ENCODE measurements at regions not wholly inside any gene's neighbourhood (a gene's known extent, or its start where the extent isn't known, plus 50 kb on each side); places are given as distances from the start of the nearest gene placed in this dataset.

DNA sequence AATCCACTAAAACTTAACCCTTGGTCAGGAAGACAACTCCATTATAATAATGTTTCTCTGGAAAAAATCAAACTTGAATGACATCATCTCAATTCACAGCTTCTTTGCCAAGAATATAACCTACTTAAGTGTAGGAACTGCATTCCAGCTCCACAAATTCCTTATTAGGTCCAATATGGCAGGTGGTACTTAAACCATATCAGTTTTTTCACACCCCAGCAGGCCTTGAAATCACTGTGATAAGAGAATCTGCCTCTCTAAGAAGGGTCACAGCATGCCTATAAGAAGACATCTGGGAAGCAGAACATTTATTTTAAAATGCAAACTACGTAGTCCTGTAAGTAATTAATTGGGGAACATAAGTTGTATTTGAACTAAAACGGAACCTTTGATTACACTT lies 687.8 kb downstream of the DIAPH3 start:
- TF ChIP-seq, protein P1, sequence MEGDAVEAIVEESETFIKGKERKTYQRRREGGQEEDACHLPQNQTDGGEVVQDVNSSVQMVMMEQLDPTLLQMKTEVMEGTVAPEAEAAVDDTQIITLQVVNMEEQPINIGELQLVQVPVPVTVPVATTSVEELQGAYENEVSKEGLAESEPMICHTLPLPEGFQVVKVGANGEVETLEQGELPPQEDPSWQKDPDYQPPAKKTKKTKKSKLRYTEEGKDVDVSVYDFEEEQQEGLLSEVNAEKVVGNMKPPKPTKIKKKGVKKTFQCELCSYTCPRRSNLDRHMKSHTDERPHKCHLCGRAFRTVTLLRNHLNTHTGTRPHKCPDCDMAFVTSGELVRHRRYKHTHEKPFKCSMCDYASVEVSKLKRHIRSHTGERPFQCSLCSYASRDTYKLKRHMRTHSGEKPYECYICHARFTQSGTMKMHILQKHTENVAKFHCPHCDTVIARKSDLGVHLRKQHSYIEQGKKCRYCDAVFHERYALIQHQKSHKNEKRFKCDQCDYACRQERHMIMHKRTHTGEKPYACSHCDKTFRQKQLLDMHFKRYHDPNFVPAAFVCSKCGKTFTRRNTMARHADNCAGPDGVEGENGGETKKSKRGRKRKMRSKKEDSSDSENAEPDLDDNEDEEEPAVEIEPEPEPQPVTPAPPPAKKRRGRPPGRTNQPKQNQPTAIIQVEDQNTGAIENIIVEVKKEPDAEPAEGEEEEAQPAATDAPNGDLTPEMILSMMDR (IDR thresholded peaks at IDR 0.05; ENCODE audit: poor library complexity), result no peak
- no peak for TF ChIP-seq EZH2phosphoT487 (IDR thresholded peaks at IDR 0.05; ENCODE audit: low read depth, severe bottlenecking, unreplicated experiment)

All from hepatocyte (in vitro differentiated cells).